Astrocyte (in vitro differentiated cells and primary cell): ENCODE measurements at regions not wholly inside any gene's neighbourhood (a gene's known extent, or its start where the extent isn't known, plus 50 kb on each side); places are given as distances from the start of the nearest gene placed in this dataset.

Experiments
- DNase-seq: peaks from one replicate; pipeline ENCODE4 v3.0.0-alpha.2; 2010; ENCODE audit warnings: low read depth
- FAIRE-seq: peaks from 2 replicates; lab custom pipeline; 2011; peaks lifted over from hg19 to GRCh38; lab: Jason Lieb, UNC
- H2AFZ ChIP-seq: 2 replicates; pipeline ENCODE4 v1.6.0; 2012; ENCODE audit warnings: low read depth, low read length, inconsistent platforms
- H3K27ac ChIP-seq: 2 replicates; pipeline ENCODE4 v1.5.1; 2011; ENCODE audit warnings: low read depth, low read length, inconsistent platforms
- H3K27me3 ChIP-seq: 2 replicates; pipeline ENCODE4 v1.6.0; 2011; ENCODE audit warnings: low read length, inconsistent platforms; ENCODE audit not compliant: insufficient read depth
- H3K36me3 ChIP-seq: 2 replicates; pipeline ENCODE4 v1.5.1; 2011; ENCODE audit warnings: low read length, inconsistent platforms; ENCODE audit not compliant: insufficient read depth
- H3K4me1 ChIP-seq: 2 replicates; pipeline ENCODE4 v1.5.1; 2011; ENCODE audit warnings: low read length, inconsistent platforms; ENCODE audit not compliant: insufficient read depth
- H3K4me2 ChIP-seq: 2 replicates; pipeline ENCODE4 v1.6.0; 2012; ENCODE audit warnings: low read length, inconsistent platforms
- H3K4me3 ChIP-seq: 2 replicates; pipeline ENCODE4 v1.5.1; 2011; ENCODE audit warnings: low read depth, mild to moderate bottlenecking, low read length, inconsistent platforms; ENCODE audit not compliant: insufficient read depth
- H3K79me2 ChIP-seq: 2 replicates; pipeline ENCODE4 v1.6.0; 2012; ENCODE audit warnings: mild to moderate bottlenecking, low read length, inconsistent platforms; ENCODE audit not compliant: insufficient read depth
- H3K9ac ChIP-seq: 2 replicates; pipeline ENCODE4 v1.6.0; 2012; ENCODE audit warnings: mild to moderate bottlenecking, low read length, inconsistent platforms
- H3K9me3 ChIP-seq: 2 replicates; pipeline ENCODE4 v1.5.1; 2012; ENCODE audit warnings: low read depth, mild to moderate bottlenecking, low read length, inconsistent platforms; ENCODE audit not compliant: insufficient read depth
- H4K20me1 ChIP-seq: 2 replicates; pipeline ENCODE4 v1.6.0; 2012; ENCODE audit warnings: low read length, inconsistent platforms; ENCODE audit not compliant: insufficient read depth
- H3K27ac Mint-ChIP-seq: one replicate; pipeline ENCODE4 v1.8.0; 2021; ENCODE audit warnings: mild to moderate bottlenecking, mixed read lengths; ENCODE audit not compliant: unreplicated experiment
- H3K27me3 Mint-ChIP-seq: one replicate; pipeline ENCODE4 v1.8.0; 2021; ENCODE audit warnings: low read depth, mixed read lengths; ENCODE audit not compliant: unreplicated experiment
- H3K36me3 Mint-ChIP-seq: one replicate; pipeline ENCODE4 v1.8.0; 2021; ENCODE audit warnings: low read depth, mixed read lengths; ENCODE audit not compliant: unreplicated experiment
- H3K4me1 Mint-ChIP-seq: one replicate; pipeline ENCODE4 v1.8.0; 2021; ENCODE audit warnings: low read depth, mixed read lengths; ENCODE audit not compliant: unreplicated experiment
- H3K4me3 Mint-ChIP-seq: one replicate; pipeline ENCODE4 v1.8.0; 2021; ENCODE audit warnings: mild to moderate bottlenecking, moderate library complexity, mixed read lengths; ENCODE audit not compliant: unreplicated experiment
- H3K9me3 Mint-ChIP-seq: one replicate; pipeline ENCODE4 v1.8.0; 2021; ENCODE audit warnings: mild to moderate bottlenecking, mixed read lengths; ENCODE audit not compliant: unreplicated experiment
- EZH2 ChIP-seq: IDR thresholded peaks from 2 replicates; pipeline ENCODE4 v1.6.1; 2012; ENCODE audit warnings: mild to moderate bottlenecking, low read length, inconsistent platforms; ENCODE audit not compliant: insufficient read depth
- TF ChIP-seq, protein P1 (sequence below): IDR thresholded peaks from 2 replicates; pipeline ENCODE4 v1.5.1; 2011; ENCODE audit warnings: low read depth, mild to moderate bottlenecking, inconsistent platforms, low read length, moderate library complexity; ENCODE audit not compliant: insufficient read depth

DNA sequence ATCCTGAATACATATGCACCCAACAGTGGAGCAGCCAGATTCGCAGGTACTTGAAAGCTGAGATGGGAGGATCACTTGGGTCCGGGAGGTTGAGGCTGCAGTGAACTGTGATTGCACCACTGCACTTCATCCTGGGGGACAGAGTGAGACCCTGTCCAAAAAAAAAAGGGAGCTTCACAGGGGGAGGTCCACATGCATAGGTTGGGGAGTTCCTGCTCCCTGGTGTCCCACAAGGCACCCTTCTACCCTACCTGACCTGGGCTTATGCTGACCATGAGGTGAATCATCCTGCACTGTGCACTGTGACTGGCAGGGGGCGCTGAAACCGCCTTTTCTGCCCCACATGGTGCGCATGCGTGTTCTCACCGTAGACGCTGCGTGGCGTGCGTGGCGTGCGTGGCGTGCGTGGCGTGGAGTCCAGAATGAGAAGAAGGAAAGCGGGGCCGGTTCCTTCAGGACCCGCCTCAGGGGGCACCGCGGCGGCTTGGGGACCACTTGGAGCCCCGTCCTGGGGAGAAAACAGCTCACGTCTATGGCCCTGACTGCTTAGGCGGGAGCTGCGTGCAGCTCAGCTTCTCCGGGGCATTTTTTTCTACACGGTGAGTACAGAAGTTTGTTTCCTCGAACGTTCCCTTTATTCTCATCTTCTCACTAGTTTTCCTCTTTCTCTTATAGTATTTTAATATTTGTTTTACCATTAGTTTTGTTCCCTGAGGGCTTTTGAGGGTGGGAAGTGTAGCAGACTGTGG, 116.6 kb upstream of the GRK3 start:
- H3K9me3 Mint-ChIP-seq: no peaks in the 10 kb centered on the region
- peaks cover 31% of the 10 kb centered on the region for H3K4me1 Mint-ChIP-seq
- Histone ChIP-seq H2AFZ (peak overlapping the region; percentile 54), H3K4me1 (peaks cover 5% of the 10 kb centered on the region), H3K36me3 (no peaks in the 10 kb centered on the region), H3K9ac (peak overlapping the region; percentile 91), H3K27me3 (no peaks in the 10 kb centered on the region), H3K4me2 (peak overlapping the region; percentile 92), H3K9me3 (no peaks in the 10 kb centered on the region), H3K79me2 (peaks cover 51% of the 10 kb centered on the region), H3K27ac (peak overlapping the region; percentile 88), H4K20me1 (peaks cover 39% of the 10 kb centered on the region), H3K4me3 (peak overlapping the region; percentile 92)
- H3K27me3 Mint-ChIP-seq: peaks cover 2% of the 10 kb centered on the region
- H3K36me3 Mint-ChIP-seq: peaks cover 2% of the 10 kb centered on the region
- peak overlapping the region; percentile 88 for H3K4me3 Mint-ChIP-seq
- TF ChIP-seq, protein P1, sequence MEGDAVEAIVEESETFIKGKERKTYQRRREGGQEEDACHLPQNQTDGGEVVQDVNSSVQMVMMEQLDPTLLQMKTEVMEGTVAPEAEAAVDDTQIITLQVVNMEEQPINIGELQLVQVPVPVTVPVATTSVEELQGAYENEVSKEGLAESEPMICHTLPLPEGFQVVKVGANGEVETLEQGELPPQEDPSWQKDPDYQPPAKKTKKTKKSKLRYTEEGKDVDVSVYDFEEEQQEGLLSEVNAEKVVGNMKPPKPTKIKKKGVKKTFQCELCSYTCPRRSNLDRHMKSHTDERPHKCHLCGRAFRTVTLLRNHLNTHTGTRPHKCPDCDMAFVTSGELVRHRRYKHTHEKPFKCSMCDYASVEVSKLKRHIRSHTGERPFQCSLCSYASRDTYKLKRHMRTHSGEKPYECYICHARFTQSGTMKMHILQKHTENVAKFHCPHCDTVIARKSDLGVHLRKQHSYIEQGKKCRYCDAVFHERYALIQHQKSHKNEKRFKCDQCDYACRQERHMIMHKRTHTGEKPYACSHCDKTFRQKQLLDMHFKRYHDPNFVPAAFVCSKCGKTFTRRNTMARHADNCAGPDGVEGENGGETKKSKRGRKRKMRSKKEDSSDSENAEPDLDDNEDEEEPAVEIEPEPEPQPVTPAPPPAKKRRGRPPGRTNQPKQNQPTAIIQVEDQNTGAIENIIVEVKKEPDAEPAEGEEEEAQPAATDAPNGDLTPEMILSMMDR: peak; percentile 81
- no peak for TF ChIP-seq EZH2
- DNase-seq (peak; percentile 41), FAIRE-seq (no peak)
- H3K27ac Mint-ChIP-seq: peak overlapping the region; percentile 94

- Histone ChIP-seq H3K36me3 (no peaks in the 10 kb centered on the region), H3K27ac (peak overlapping the region; percentile 88), H4K20me1 (peaks cover 46% of the 10 kb centered on the region), H3K27me3 (no peaks in the 10 kb centered on the region), H3K9ac (peak overlapping the region; percentile 91), H3K79me2 (peaks cover 57% of the 10 kb centered on the region), H3K4me1 (peaks cover 5% of the 10 kb centered on the region), H3K4me2 (peak overlapping the region; percentile 92), H2AFZ (peak overlapping the region; percentile 54), H3K4me3 (peak overlapping the region; percentile 92), H3K9me3 (no peaks in the 10 kb centered on the region)
- peak overlapping the region; percentile 94 for H3K27ac Mint-ChIP-seq
- peaks cover 2% of the 10 kb centered on the region for H3K27me3 Mint-ChIP-seq
- H3K9me3 Mint-ChIP-seq: no peaks in the 10 kb centered on the region
- FAIRE-seq (no peak), DNase-seq (peak; percentile 60)
- peak overlapping the region; percentile 88 for H3K4me3 Mint-ChIP-seq
- TF ChIP-seq, protein P1: no peak
- TF ChIP-seq EZH2: no peak
- peaks cover 32% of the 10 kb centered on the region for H3K4me1 Mint-ChIP-seq
- H3K36me3 Mint-ChIP-seq: peaks cover 2% of the 10 kb centered on the region
Observed at GRCh38 chr22:25448435-25449051, 115.9 kb upstream of the GRK3 start.

DNA sequence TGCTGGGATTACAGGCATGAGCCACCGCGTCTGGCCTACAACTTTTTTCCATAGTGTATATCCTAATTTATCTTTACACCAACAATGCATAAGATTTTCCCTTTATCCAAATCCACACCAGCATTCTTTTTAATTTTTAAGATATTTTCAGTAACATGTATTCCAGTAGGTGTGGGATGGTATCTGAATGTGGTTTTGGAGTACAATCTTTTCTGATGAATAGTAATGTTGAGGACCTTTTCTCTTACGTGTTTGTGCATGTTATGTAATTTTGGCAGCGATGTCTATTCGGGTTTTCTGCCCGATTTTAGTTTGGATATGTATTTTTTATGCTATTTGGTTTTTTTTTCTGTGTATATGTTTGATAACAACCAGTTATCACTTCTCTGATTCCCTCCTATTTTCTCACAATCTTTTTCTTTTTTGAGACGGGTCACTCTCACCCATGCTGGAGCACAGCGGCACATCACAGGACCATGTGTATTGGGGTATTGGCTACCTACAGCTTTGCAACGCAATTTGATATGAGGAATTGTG, 114.6 kb upstream of the GRK3 start:
- peaks cover 57% of the 10 kb centered on the region for H4K20me1 ChIP-seq
- no peak overlapping the region for H3K27ac ChIP-seq
- peaks cover 70% of the 10 kb centered on the region for H3K79me2 ChIP-seq
- no peak overlapping the region for H3K9ac ChIP-seq
- Mint-ChIP-seq H3K27ac (no peak overlapping the region), H3K36me3 (peaks cover 2% of the 10 kb centered on the region), H3K9me3 (no peaks in the 10 kb centered on the region), H3K4me1 (peaks cover 32% of the 10 kb centered on the region), H3K27me3 (peaks cover 2% of the 10 kb centered on the region), H3K4me3 (peak overlapping the region; percentile 88)
- TF ChIP-seq, protein P1: no peak
- no peak for TF ChIP-seq EZH2
- FAIRE-seq (no peak), DNase-seq (peak; percentile 52)
- no peaks in the 10 kb centered on the region for H3K27me3 ChIP-seq
- H3K9me3 ChIP-seq: no peaks in the 10 kb centered on the region
- H3K4me1 ChIP-seq: peaks cover 5% of the 10 kb centered on the region
- H3K4me3 ChIP-seq: no peak overlapping the region
- no peak overlapping the region for H2AFZ ChIP-seq
- peak overlapping the region; percentile 92 for H3K4me2 ChIP-seq
- H3K36me3 ChIP-seq: peaks cover 4% of the 10 kb centered on the region
